ENCODE measurements at regions not wholly inside any gene's neighbourhood (a gene's known extent, or its start where the extent isn't known, plus 50 kb on each side); places are given as distances from the start of the nearest gene placed in this dataset.

DNA sequence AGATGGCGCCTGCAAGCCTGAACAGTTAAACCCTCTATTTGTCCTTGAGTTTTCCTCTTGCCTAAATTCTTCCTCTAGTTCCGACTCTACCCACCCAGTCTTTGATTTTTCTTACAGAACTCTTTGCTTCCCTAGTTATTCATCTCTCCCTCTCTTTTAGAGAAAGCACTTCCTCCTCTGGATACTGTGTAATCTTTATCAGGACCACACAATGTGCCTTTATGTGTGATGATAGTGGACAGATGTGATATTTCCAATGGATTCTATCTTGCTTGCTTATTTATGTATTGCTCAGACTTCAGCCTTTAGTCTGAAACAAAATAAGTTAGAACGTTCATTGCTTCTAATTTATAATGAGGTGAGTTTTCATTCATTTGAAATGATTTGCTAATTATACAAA lies 79.5 kb upstream of the CAV2 start:
- no peak for DNase-seq (ENCODE audit: low read depth)

GRCh38 chr7:116421298-116421697 lies 78.2 kb upstream of the CAV2 start:
- DNase-seq (ENCODE audit: low read depth) = no peak

GRCh38 chr7:116422683-116423082 lies 76.9 kb upstream of the CAV2 start:
- no peak for DNase-seq (ENCODE audit: low read depth)

GRCh38 chr7:116423499-116423898 lies 76.0 kb upstream of the CAV2 start:
- DNase-seq (ENCODE audit: low read depth) = no peak

DNA sequence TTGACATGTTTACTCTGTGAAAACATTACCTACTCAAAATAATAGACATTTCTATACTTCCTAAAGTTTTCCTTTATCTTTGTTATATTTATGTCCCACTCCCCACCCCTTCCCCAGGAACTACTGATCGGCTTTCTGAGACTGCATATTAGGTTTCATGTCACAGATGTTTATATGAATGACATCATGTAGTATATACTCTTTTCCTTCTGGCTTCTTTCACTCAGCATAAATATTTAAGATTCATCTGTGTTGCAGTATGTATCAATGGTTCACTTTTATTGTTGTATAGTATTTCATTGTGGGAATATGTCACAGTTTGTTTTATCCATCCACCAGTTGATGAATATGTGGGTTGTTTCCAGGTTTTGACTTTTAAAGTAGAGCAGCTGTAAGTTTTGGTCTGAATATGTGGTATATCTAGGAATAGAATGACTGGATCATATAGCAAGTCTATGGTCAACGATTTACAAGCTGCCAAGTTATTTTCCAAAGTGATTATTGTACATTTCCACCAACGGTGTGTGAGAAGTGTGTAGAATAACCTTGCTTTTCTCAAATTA lies 73.8 kb upstream of the CAV2 start:
- DNase-seq (ENCODE audit: low read depth) = no peak

DNA sequence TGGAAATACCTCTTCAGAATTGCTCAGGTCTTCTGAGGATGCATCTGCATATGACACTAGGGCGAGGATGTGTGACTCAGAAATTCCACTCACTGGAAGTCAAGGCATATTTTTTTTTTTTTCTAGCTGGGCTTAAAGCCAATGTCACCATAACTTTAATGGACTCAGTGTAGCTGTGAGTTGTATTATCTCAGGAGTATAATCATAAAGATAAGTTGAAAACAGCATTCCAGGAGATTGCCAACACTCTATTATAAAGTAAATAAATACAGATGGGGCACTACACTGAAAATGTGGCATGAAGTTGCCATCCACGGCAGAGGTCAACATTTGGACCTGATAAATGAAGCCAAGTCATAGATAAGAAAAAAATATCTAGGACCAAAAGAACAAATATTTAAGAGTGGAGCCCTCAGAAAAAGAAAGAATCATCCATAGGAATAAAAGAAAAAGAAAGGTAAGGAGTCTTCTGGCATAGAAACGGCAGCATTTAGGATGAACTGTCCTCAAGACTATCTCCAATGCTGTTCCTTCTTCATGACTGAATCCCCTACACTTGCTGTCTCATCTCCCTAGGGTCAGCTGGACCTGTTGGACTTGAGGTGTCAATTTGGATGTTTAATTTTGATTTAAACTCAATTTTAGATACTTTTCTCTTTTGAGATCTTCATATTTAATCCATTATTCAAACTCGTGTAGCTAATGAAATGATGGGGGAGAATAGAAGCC lies 72.9 kb upstream of the CAV2 start:
- no peak for DNase-seq (ENCODE audit: low read depth)

DNA sequence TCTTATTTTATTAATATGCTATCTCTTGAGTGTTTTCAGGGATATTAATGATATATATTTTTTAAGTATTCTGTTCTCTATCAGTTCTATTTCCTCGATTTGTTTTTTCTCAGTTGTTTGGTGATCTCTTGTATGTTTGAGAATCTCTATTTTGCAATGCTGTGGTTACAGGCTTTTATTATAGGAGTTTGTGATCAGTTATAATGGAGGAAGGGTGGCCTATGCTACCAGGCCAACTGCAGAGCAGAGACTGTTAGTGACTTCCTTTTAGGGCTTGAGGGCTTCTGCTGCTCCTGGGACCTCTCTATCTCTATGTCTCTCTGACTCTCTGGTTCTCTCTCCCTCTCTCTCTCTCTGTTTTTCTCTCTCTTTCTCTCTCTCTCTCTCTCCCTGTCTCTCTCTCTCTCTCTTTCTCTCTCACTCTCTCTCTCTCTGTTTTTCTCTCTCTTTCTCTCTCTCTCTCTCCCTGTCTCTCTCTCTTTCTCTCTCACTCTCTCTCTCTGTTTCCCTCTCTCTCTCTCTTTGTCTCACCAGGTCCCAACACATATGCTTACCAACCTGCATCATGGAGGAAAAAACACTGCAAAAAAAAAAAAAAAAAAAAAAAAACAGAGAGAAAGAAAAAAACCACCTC lies 69.4 kb upstream of the CAV2 start:
- DNase-seq (ENCODE audit: low read depth) = no peak

DNA sequence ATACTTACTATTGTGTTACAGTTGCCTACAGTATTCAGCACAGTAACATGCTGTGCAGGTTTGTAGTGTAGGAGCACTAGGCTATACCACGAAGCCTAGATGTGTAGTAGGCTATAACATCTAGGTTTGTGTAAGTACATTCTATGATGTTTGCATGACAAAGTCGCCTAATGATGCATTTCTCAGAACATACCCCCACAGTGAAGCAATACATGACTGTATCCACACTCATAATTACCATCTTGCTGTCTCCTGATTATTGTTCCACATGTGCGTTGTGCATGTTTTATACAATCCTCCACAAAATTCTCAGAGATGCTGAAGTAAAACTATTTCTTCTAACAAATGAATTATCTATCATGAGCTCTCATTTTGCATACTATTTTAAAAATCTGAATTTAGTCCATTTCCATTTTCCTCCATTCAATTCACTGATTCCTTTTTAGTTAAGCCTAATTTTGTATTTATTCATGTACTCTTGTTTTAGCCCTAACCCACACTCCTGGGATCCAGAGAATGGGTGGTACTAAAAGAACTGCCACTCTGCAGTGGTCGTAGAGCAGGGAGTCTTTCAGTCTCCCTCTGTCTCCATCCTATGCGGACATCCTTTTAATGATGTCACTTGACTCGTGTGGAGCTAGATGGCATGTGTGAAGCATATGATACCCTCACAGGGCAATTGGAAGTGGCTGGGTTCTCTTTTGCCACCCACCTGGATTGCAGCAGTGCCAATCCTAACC lies 67.6 kb upstream of the CAV2 start:
- no peak for DNase-seq (ENCODE audit: low read depth)

DNA sequence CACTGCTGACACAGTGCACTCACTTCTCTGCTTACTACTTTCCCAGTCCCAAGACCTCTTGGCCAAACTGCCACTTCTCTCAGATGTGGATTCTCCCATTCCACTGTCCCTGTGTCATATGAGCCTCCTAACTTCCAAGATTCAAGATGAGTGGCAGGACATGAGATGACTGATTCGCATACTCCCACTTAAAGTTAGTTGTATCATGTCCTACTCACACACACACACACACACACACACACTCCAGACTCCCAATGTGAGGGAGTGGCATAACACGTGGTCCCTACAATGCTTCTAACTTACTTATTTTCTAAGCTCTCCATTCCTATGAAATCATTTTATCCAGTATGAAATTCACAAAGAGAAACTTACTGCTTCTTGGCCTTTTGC lies 67.0 kb upstream of the CAV2 start:
- no peak for DNase-seq (ENCODE audit: low read depth)

DNA sequence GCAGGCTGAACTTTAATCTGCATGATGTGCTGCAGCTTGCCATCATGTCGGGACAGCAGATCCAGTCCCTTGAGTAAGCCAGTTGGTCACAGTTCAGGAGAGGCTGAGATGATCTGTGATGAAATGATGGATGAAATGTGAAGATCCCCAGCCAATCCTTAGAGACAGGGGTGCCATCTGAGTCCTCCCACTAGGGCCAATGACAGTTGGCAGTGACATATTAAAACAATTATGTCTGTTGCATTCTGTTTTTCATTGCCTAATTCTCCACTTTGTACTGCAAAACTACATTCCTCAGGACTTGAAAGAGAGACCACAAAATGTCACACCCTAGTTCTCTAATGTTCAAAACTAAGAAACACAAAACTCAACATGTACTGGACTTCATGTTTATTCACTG lies 66.3 kb upstream of the CAV2 start:
- DNase-seq (ENCODE audit: low read depth) = no peak

DNA sequence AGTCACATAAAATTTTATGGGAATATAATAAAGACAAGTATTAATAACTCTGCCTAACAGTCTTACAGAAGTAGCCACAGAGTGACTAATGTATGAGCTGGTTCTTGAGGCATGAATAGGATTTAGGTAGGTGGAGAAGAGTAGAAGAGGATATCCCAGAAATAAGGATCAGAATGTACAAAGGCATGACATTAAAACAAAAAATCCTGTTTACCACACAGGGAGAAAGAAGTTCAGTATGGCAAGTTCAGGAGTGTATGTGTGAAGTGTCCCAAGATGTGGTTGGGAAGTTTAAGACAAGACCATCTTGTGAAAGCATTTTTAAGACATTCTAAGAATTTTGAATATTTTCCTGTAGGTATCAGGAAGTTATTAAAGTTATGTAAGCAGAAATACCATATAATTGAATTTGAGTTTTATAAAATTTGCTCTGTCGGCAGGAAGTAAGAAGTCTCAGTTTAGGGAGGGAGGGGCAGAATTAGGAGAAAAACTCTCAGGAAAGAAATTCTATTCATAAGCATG lies 64.7 kb upstream of the CAV2 start:
- no peak for DNase-seq (ENCODE audit: low read depth)

GRCh38 chr7:116436305-116436826 lies 63.2 kb upstream of the CAV2 start:
- no peak for DNase-seq (ENCODE audit: low read depth)

- DNase-seq (ENCODE audit: low read depth) = no peak
Measured at GRCh38 chr7:116438267-116438666, 61.3 kb upstream of the CAV2 start.

DNA sequence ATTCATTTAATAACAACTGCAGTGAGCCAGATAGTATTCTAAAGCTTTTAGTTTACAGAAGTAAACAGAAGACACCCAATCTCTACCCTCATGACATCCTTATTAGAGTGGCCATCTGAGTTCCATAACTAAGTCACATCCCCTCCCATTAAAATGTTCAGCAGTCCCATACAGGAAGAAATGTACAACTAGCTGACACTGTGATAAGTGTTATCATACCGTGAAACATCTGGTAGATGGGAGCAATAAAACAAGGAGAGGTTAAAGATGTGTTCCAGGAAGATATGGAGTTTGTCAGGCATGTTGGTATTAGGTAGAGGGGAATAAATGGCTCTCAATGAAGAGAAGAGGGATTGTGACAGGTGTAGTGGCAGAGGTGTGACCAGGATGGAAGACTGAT lies 60.5 kb upstream of the CAV2 start:
- DNase-seq (ENCODE audit: low read depth) = no peak

GRCh38 chr7:116439841-116440549 lies 59.5 kb upstream of the CAV2 start:
- DNase-seq (ENCODE audit: low read depth) = no peak

- DNase-seq (ENCODE audit: low read depth) = no peak
Measured at GRCh38 chr7:116441534-116441933, 58.0 kb upstream of the CAV2 start.

GRCh38 chr7:116443101-116443523 lies 56.4 kb upstream of the CAV2 start:
- DNase-seq (ENCODE audit: low read depth) = no peak

- no peak for DNase-seq (ENCODE audit: low read depth)
Measured at GRCh38 chr7:116443646-116444045, 55.9 kb upstream of the CAV2 start.

GRCh38 chr7:116445447-116446211 lies 53.9 kb upstream of the CAV2 start:
- DNase-seq (ENCODE audit: low read depth) = no peak

DNA sequence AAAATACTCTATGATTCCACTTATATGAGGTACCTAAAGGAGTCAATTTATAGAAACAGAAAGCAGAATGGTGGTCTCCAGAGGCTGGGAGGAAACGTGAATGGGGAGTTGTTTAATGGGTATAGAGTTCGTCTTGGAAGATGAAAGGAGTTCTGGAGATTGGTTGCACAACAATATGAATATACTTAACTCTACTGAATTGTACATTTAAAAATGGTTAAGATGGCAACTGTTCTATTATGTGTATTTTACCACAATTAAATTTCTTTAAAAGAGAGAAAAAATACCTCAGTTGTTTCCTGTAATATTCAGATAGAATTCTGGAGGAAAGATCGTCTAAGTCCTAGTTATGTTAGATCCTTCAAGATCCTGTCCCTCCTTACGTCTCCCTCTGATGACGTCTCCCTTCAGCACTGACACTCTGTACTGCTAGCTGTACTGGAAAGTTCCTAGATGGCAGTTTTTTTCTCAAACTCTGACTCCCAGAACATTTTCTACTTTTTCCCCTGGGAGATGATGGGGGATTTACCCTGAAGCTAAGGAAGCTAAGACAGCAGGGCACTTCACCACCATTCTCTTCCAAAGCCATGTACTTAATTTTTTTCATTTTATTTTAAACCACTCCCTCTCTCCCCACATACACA lies 53.2 kb upstream of the CAV2 start:
- DNase-seq (ENCODE audit: low read depth) = no peak

DNA sequence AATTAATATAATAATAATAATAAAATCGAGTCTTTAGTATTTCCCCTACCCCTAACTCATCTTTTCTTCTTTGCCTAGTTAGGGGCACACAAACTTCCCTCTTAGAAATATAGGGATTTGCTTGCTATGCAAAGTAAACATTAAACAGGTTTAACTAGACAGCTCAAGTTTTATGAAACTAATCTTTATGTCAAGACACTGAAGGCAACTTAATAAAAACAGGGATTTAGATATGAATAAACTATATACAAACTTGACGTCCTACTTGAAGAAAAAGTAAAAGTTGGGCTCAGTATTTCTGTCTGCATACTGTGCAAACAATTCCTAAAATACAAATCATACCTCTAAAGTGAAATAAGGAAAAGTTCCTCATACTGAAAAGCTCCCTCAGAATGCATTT lies 52.1 kb upstream of the CAV2 start:
- DNase-seq (ENCODE audit: low read depth) = no peak

All from CMK (cell line).